ENCODE measurements at regions not wholly inside any gene's neighbourhood (a gene's known extent, or its start where the extent isn't known, plus 50 kb on each side); places are given as distances from the start of the nearest gene placed in this dataset.
A peak's percentile ranks its signal among the peaks of the same experiment; 100 is the strongest.

DNA sequence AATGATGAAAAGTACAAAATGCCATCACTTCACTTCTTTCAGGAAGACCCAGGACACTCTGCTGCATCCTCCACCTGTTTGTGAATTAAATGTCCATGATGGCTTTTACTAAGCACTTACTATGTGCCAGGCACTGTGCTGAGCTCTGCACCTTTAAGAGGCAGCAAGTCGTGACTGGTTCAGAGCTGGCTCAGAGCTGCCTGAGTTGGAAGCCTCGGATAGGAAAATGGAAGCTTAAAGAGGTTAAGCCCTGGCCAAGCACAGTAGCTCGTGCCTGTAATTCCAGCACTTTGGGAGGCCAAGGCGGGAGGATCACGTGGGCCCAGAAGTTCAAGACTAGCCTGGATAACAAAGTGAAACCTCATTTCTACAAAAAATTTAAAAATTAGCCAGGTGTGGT is 95.6 kb downstream of the SNX5 start:
- DNase-seq (ENCODE audit: low read depth), result peak; percentile 64
- TF ChIP-seq, protein P1, sequence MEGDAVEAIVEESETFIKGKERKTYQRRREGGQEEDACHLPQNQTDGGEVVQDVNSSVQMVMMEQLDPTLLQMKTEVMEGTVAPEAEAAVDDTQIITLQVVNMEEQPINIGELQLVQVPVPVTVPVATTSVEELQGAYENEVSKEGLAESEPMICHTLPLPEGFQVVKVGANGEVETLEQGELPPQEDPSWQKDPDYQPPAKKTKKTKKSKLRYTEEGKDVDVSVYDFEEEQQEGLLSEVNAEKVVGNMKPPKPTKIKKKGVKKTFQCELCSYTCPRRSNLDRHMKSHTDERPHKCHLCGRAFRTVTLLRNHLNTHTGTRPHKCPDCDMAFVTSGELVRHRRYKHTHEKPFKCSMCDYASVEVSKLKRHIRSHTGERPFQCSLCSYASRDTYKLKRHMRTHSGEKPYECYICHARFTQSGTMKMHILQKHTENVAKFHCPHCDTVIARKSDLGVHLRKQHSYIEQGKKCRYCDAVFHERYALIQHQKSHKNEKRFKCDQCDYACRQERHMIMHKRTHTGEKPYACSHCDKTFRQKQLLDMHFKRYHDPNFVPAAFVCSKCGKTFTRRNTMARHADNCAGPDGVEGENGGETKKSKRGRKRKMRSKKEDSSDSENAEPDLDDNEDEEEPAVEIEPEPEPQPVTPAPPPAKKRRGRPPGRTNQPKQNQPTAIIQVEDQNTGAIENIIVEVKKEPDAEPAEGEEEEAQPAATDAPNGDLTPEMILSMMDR (IDR thresholded peaks at IDR 0.05; ENCODE audit: insufficient read depth, low read length), result no peak
- H3K4me3 ChIP-seq (ENCODE audit: low read depth, low read length), result no peak overlapping the region

DNA sequence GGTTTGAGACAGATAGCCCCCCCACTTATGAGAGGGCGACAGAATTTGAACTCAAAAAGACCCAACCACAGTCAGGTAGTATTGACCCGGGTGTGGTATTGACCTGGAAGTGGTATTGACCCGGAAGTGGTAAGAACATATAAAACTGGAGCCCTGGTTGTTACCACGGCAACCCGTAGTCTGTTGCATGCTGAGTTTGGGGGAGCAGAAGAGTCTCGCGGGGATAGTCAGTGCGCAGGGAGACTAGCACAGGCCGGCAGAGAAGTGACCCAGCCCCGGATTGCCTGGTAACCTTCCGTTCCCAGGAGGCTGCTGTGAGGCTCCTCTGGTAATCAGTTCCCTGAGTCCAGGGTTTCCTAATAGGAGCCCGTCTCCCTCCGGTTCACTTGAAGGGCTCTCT is 96.2 kb downstream of the SNX5 start:
- TF ChIP-seq, protein P1 (IDR thresholded peaks at IDR 0.05; ENCODE audit: insufficient read depth, low read length), result no peak
- DNase-seq (ENCODE audit: low read depth), result no peak
- H3K4me3 ChIP-seq (ENCODE audit: low read depth, low read length), result no peak overlapping the region

DNA sequence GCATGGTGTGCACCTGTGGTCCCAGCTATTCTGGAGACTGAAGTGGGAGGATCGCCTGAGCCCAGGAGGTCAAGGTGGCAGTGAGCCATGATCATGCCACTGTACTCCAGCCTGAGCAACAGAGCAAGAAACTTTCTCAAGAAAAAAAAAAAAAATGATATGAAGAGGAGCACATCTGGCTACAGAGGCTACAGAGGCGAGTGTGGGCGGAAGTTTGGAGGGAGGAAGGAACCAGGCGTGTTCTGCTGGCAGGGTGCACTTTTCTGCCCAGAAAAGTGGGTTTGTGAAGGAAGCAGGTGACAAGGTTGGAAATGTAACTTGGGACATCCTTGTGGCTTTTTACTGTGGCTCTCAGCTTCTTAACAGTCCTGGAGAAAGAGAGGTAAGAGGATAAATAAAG is 96.7 kb downstream of the SNX5 start:
- no peak for DNase-seq (ENCODE audit: low read depth)
- TF ChIP-seq, protein P1 (IDR thresholded peaks at IDR 0.05; ENCODE audit: insufficient read depth, low read length), result no peak
- no peak overlapping the region for H3K4me3 ChIP-seq (ENCODE audit: low read depth, low read length)

DNA sequence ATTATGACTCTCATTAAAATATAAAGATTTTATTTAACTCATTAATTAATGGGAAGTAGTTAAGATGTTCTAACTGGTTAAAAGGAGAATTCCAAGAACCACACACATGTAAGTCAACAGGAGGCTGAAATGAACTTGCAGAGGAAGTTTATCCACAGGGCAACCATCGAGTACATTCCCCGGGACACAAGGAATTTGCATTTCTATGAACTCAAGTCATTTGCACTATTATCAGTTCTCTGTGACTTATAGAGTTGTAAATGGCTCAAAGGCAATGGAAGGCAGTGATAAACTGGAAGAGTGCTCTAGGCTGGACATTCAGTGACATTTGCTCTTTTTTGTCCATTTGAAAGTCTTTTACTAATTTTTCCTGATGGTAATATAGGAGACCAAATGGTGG is 97.4 kb downstream of the SNX5 start:
- no peak overlapping the region for H3K4me3 ChIP-seq (ENCODE audit: low read depth, low read length)
- TF ChIP-seq, protein P1 (IDR thresholded peaks at IDR 0.05; ENCODE audit: insufficient read depth, low read length), result no peak
- DNase-seq (ENCODE audit: low read depth), result no peak

DNA sequence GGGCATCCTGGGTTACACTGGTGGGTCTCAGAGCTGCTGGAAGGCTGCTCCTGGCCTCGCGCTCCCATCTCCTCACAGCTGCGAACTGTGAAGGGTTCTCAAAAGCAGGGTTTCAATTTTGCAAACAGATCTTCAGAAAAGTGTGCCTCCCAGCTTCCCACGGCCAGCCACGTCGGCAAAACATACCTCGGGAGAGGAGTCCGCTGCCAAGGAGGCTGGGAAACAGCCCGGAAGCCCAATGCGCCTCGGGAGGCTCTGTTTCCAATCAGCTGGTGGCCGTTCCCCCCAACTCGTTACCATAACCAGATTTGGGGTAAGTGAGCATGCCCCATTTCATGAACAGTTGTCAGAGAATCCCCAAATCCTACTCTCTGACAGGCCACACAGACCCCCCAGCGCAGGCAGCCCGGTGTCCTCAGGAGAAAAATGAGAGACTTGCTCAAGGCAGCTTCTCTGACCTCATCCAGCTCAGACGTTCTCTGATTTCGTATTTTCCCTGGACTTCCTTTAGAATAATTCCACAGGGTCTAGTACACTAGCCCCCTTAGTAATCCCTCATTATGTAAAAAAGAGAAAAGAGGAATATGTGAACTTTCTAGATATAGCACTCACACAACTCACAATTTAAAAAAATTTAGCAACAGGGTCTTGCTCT is 98.4 kb downstream of the SNX5 start:
- TF ChIP-seq, protein P1 (IDR thresholded peaks at IDR 0.05; ENCODE audit: insufficient read depth, low read length), result no peak
- peak; percentile 55 for DNase-seq (ENCODE audit: low read depth)

DNA sequence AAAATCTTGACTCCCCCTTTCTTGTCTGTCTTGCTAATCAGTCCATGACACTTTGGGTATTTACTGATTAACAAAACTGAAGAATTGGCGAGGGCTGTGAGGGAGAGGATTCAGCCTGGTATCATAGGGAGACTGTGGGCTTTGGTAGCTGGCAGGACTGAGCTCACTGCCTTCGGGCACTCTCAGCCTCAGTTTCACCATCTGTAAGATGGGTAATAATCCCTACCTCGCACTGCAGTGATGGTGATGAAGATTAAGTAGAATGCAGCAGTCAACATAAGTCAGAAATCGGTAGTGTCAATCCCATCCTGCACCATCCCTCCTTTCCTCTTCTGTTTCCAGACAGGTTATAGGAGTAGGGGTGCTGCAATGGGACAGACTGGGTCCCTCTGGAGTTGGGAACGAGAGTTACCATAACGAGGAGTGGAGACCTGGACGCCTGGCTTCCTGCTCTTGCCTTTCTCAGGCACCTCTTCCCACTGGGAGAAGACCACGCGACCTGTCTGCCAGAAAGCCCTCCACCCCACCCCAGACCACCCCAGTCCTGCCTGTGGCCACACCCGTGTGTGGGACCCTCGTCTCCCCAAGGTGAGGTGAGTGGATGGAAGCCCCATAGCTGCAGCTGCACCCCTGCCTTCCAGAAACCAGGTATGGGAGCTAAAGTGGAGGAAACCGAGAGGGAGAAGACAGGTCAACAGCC is 99.1 kb downstream of the SNX5 start:
- H3K4me3 ChIP-seq (ENCODE audit: low read depth, low read length), result no peak overlapping the region
- TF ChIP-seq, protein P1 (IDR thresholded peaks at IDR 0.05; ENCODE audit: insufficient read depth, low read length), result no peak
- DNase-seq (ENCODE audit: low read depth), result no peak

More for the DNA sequence above, 98.4 kb downstream of the SNX5 start:
- H3K4me3 ChIP-seq (ENCODE audit: low read depth, low read length), result no peak overlapping the region
